ENCODE measurements at regions not wholly inside any gene's neighbourhood (a gene's known extent, or its start where the extent isn't known, plus 50 kb on each side); places are given as distances from the start of the nearest gene placed in this dataset.

GRCh38 chr9:78973907-78974306, 597.9 kb upstream of the TLE4 start:
- no peak for TF ChIP-seq CTCF (conservative IDR thresholded peaks at IDR 0.05)
- TF ChIP-seq ZFX (IDR thresholded peaks at IDR 0.05) = no peak
